Thoracic aorta (tissue), 2 donors: ENCODE measurements at regions not wholly inside any gene's neighbourhood (a gene's known extent, or its start where the extent isn't known, plus 50 kb on each side); places are given as distances from the start of the nearest gene placed in this dataset.
"Not testable (repeated sequence)": the region's sequence is repeated elsewhere in the genome, so short reads cannot be mapped to it uniquely, and the experiment has no call there.

Source experiments
- ATAC-seq: fragments of 150-250 bp; one replicate; pipeline ENCODE4 v1.8.0; 2017; ENCODE audit warnings: low read depth; ENCODE audit not compliant: insufficient number of reproducible peaks, low FRiP score
- DNase-seq: peaks from one replicate; pipeline ENCODE4 v3.0.0-alpha.2; 2020; ENCODE audit warnings: low spot score
- H3K27ac ChIP-seq, 2 donors: fragments of 200-600 bp; sonication (generic); 1 replicate in 1 of 2; 2 replicates in 1 of 2; pipeline ENCODE4 v1.5.1; 2016; ENCODE audit warnings: mild to moderate bottlenecking in 2 of 2, moderate library complexity in 2 of 2
- H3K27me3 ChIP-seq: fragments of 200-600 bp; sonication (generic); replicated peaks from 2 replicates; pipeline ENCODE4 v1.6.0; 2016; ENCODE audit warnings: mild to moderate bottlenecking; ENCODE audit not compliant: insufficient read depth
- H3K36me3 ChIP-seq: fragments of 200-600 bp; sonication (generic); one replicate; pipeline ENCODE4 v1.5.1; 2016
- H3K4me1 ChIP-seq, 2 donors: fragments of 200-600 bp; sonication (generic); 1 replicate in 1 of 2; 2 replicates in 1 of 2; pipeline versions ENCODE4 v1.5.1 to v1.6.0; 2016; ENCODE audit warnings: low read depth in 2 of 2, mild to moderate bottlenecking in 1 of 2; ENCODE audit not compliant: control insufficient read depth in 1 of 2
- H3K4me3 ChIP-seq: fragments of 200-600 bp; sonication (generic); 2 replicates; pipeline ENCODE4 v1.5.1; 2016; ENCODE audit warnings: mild to moderate bottlenecking
- H3K9me3 ChIP-seq: fragments of 200-600 bp; sonication (generic); 2 replicates; pipeline ENCODE4 v1.5.1; 2016
- CTCF ChIP-seq: fragments of 200-600 bp; sonication (generic); IDR thresholded peaks from one replicate; pipeline ENCODE4 v1.5.1; 2019; ENCODE audit warnings: antibody characterized with exemption

DNA sequence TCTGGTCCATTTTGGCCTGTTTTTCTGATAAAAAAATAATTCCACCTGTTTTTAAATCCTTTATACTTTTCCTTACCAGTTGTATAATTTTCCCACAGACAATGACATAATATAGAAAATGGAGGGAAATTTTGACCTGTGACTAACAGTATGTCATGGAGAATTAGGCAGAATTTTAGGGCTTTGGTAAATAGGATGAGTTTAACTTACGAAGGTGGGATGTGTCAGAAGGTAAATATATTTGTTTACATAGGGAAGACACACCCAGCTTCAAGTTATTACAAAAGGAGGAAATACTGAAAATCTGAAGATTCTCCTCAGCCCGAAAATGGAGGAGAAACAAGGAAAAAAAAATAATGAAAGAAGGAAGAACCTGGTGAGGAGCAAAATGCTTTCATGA, 64.6 kb upstream of the PPP3CA start:
- Histone ChIP-seq H3K27ac (no peak overlapping the region), H3K36me3 (no peaks in the 10 kb centered on the region), H3K4me1 (peaks cover 0 to 4% of the 10 kb centered on the region in 2 donors), H3K27me3 (no peaks in the 10 kb centered on the region), H3K4me3 (no peak overlapping the region), H3K9me3 (no peaks in the 10 kb centered on the region)
- DNase-seq (no peak), ATAC-seq (no peak)
- TF ChIP-seq CTCF: no peak

DNA sequence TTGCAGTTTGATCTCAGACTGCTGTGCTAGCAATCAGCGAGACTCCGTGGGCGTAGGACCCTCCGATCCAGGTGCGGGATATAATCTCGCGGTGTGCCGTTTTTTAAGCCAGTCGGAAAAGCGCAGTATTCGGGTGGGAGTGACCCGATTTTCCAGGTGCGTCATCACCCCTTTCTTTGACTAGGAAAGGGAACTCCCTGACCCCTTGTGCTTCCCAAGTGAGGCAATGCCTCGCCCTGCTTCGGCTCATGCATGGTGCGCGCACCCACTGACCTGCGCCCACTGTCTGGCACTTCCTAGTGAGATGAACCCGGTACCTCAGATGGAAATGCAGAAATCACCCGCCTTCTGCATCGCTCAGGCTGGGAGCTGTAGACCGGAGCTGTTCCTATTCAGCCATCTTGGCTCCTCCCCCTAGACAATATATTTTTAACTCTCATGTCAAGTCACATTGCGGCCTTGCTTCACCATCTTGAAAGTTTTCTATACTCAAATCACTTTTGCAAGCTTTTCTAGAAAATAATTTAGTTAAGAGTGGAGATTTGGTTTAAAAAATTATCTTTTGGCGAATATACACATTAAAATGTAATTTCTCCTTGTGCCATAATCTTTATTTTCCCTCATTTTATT, 64.1 kb upstream of the PPP3CA start:
- not testable (repeated sequence) for H3K9me3 ChIP-seq, H3K36me3 ChIP-seq, H3K27me3 ChIP-seq, H3K4me1 ChIP-seq, ATAC-seq, H3K27ac ChIP-seq, H3K4me3 ChIP-seq, DNase-seq

DNA sequence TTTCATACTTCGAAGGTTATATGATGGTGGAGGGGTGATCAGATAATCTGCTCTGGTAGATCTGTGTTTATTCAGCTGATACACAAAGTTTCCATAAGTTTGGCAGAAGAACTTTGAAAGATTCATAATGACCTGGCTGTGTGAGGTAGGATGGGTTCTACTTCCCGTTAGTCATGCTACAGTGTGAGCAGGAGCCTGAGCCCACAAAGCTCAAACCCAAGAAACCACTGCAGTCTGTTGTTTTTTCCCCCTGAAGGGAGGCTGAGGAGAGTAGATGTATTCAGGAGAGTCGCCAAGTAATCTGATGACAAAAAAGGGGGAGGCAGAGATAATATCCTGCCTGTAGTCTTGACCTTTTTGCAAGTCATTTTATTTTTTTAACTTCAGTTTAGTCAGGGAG, 52.8 kb upstream of the PPP3CA start:
- no peaks in the 10 kb centered on the region for H3K36me3 ChIP-seq
- TF ChIP-seq CTCF: no peak
- no peak for DNase-seq
- H3K9me3 ChIP-seq: no peaks in the 10 kb centered on the region
- H3K27ac ChIP-seq: no peak overlapping the region
- no peaks in the 10 kb centered on the region for H3K27me3 ChIP-seq
- no peaks in the 10 kb centered on the region for H3K4me1 ChIP-seq
- no peak overlapping the region for H3K4me3 ChIP-seq
- ATAC-seq: no peak

- DNase-seq: no peak
- no peak for TF ChIP-seq CTCF
- no peak for ATAC-seq
- H3K36me3 ChIP-seq: no peaks in the 10 kb centered on the region
- no peaks in the 10 kb centered on the region for H3K4me1 ChIP-seq
- H3K27ac ChIP-seq: no peak overlapping the region
- H3K9me3 ChIP-seq: no peaks in the 10 kb centered on the region
- H3K27me3 ChIP-seq: no peaks in the 10 kb centered on the region
- H3K4me3 ChIP-seq: no peak overlapping the region
Observed at GRCh38 chr4:101398807-101399206, 51.5 kb upstream of the PPP3CA start.
